Nucleus accumbens (tissue), 56 donors: ENCODE measurements at regions not wholly inside any gene's neighbourhood (a gene's known extent, or its start where the extent isn't known, plus 50 kb on each side); places are given as distances from the start of the nearest gene placed in this dataset.
"Not testable (repeated sequence)": the region's sequence is repeated elsewhere in the genome, so short reads cannot be mapped to it uniquely, and the experiment has no call there.

Source experiments
- DNase-seq, 56 donors: peaks; one replicate each; lab custom pipeline; 2025; lab: John Stamatoyannopoulos, UW

GRCh38 chr17:20895426-20895825, 147.4 kb downstream of the USP22 start:
- DNase-seq, result not testable (repeated sequence)

- DNase-seq, result peak in 26 of 56 donors; percentile 8 to 77 (median 35)
Observed at GRCh38 chr17:20896153-20896649, 146.6 kb downstream of the USP22 start.

GRCh38 chr17:20898726-20899125, 144.1 kb downstream of the USP22 start:
- DNase-seq, result not testable (repeated sequence)

GRCh38 chr17:20902496-20902895, 140.3 kb downstream of the USP22 start:
- not testable (repeated sequence) for DNase-seq

- DNase-seq, result not testable (repeated sequence)
Observed at GRCh38 chr17:20903549-20903948, 139.3 kb downstream of the USP22 start.

- peak; percentile 51 to 97 (median 91) for DNase-seq
Observed at GRCh38 chr17:20908313-20909267, 134.2 kb downstream of the USP22 start.

GRCh38 chr17:20914658-20915057, 128.2 kb downstream of the USP22 start:
- no peak for DNase-seq

- no peak for DNase-seq
Observed at GRCh38 chr17:20916383-20916782, 126.4 kb downstream of the USP22 start.

GRCh38 chr17:20917610-20918306, 125.1 kb downstream of the USP22 start:
- not testable (repeated sequence) for DNase-seq

GRCh38 chr17:20920095-20920814, 122.6 kb downstream of the USP22 start:
- no peak for DNase-seq

- DNase-seq, result no peak
Observed at GRCh38 chr17:20920815-20921199, 122.0 kb downstream of the USP22 start.

GRCh38 chr17:20922128-20922670, 120.6 kb downstream of the USP22 start:
- DNase-seq, result no peak

GRCh38 chr17:20924306-20924705, 118.5 kb downstream of the USP22 start:
- no peak for DNase-seq

- DNase-seq, result no peak
Observed at GRCh38 chr17:20925091-20925490, 117.7 kb downstream of the USP22 start.

- DNase-seq, result no peak
Observed at GRCh38 chr17:20925954-20926353, 116.9 kb downstream of the USP22 start.

GRCh38 chr17:20926532-20926931, 116.3 kb downstream of the USP22 start:
- no peak for DNase-seq

GRCh38 chr17:20927308-20927977, 115.4 kb downstream of the USP22 start:
- no peak for DNase-seq

- DNase-seq, result no peak
Observed at GRCh38 chr17:20929334-20929733, 113.5 kb downstream of the USP22 start.

- DNase-seq, result no peak
Observed at GRCh38 chr17:20930081-20930760, 112.6 kb downstream of the USP22 start.
